GM11168 (cell line): ENCODE measurements at regions not wholly inside any gene's neighbourhood (a gene's known extent, or its start where the extent isn't known, plus 50 kb on each side); places are given as distances from the start of the nearest gene placed in this dataset.
"Not testable (repeated sequence)": the region's sequence is repeated elsewhere in the genome, so short reads cannot be mapped to it uniquely, and the experiment has no call there.

Experiments used
- in situ Hi-C: fragments of 300-500 bp; cut with MboI; formaldehyde crosslinking; loops from one replicate; pipeline ENCODE4 v1.12.0; 2022; ENCODE audit warnings: low sequenced_read_pairs; ENCODE audit not compliant: unreplicated experiment

- in situ Hi-C loops: not testable (repeated sequence)
Observed at GRCh38 chr14:38543851-38544250, 288.0 kb upstream of the CLEC14A start.

- in situ Hi-C loops: not testable (repeated sequence)
Observed at GRCh38 chr14:38538053-38538452, 282.2 kb upstream of the CLEC14A start.

- in situ Hi-C loops: no loop called here
Observed at GRCh38 chr14:38536376-38537038, 280.6 kb upstream of the CLEC14A start.

GRCh38 chr14:38528582-38528981 lies 272.7 kb upstream of the CLEC14A start:
- in situ Hi-C loops: no loop called here

- in situ Hi-C loops: no loop called here
Observed at GRCh38 chr14:38527502-38527878, 271.6 kb upstream of the CLEC14A start.

GRCh38 chr14:38526826-38527501 lies 271.1 kb upstream of the CLEC14A start:
- in situ Hi-C loops: no loop called here

- in situ Hi-C loops: no loop called here
Observed at GRCh38 chr14:38524636-38525509, 269.0 kb upstream of the CLEC14A start.

GRCh38 chr14:38522724-38523123 lies 266.8 kb upstream of the CLEC14A start:
- in situ Hi-C loops: no loop called here

- in situ Hi-C loops: no loop called here
Observed at GRCh38 chr14:38521591-38521990, 265.7 kb upstream of the CLEC14A start.

GRCh38 chr14:38517426-38517825 lies 261.5 kb upstream of the CLEC14A start:
- in situ Hi-C loops: no loop called here

GRCh38 chr14:38512236-38512635 lies 256.3 kb upstream of the CLEC14A start:
- in situ Hi-C loops: no loop called here

- in situ Hi-C loops: no loop called here
Observed at GRCh38 chr14:38507299-38507698, 251.4 kb upstream of the CLEC14A start.

GRCh38 chr14:38505973-38506249 lies 250.0 kb upstream of the CLEC14A start:
- in situ Hi-C loops: no loop called here

- in situ Hi-C loops: no loop called here
Observed at GRCh38 chr14:38505221-38505972, 249.5 kb upstream of the CLEC14A start.

- in situ Hi-C loops: no loop called here
Observed at GRCh38 chr14:38504175-38504574, 248.3 kb upstream of the CLEC14A start.

- in situ Hi-C loops: no loop called here
Observed at GRCh38 chr14:38502239-38502638, 246.3 kb upstream of the CLEC14A start.

GRCh38 chr14:38500125-38500524 lies 244.2 kb upstream of the CLEC14A start:
- in situ Hi-C loops: no loop called here

- in situ Hi-C loops: no loop called here
Observed at GRCh38 chr14:38496092-38496491, 240.2 kb upstream of the CLEC14A start.

- in situ Hi-C loops: no loop called here
Observed at GRCh38 chr14:38490273-38490672, 234.4 kb upstream of the CLEC14A start.

GRCh38 chr14:38485026-38485425 lies 229.1 kb upstream of the CLEC14A start:
- in situ Hi-C loops: no loop called here
